ENCODE measurements at regions not wholly inside any gene's neighbourhood (a gene's known extent, or its start where the extent isn't known, plus 50 kb on each side); places are given as distances from the start of the nearest gene placed in this dataset.

DNA sequence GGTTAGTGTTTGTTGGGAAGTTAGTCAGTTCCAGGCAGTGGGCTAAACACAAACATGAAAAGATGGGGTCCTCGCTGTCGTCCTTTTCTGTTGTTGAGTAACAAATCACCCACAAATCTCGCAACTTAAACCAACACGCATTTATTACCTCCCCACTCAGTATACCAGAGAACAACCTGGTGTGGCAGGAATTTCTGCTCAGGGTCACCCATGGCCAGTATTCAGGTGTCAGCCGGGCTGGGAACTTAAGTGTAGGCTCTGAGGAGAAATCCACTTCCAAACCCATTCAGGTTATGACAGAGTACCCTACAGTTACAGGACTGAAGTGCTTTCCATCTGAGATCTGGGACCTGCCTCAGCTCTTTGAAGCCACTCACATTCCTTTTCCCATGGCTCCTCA is 73.6 kb upstream of the SP4 start:
- in situ Hi-C loops (cut with HindIII; ENCODE audit: low sequenced_read_pairs): no loop called here
- TF ChIP-seq, protein P1, sequence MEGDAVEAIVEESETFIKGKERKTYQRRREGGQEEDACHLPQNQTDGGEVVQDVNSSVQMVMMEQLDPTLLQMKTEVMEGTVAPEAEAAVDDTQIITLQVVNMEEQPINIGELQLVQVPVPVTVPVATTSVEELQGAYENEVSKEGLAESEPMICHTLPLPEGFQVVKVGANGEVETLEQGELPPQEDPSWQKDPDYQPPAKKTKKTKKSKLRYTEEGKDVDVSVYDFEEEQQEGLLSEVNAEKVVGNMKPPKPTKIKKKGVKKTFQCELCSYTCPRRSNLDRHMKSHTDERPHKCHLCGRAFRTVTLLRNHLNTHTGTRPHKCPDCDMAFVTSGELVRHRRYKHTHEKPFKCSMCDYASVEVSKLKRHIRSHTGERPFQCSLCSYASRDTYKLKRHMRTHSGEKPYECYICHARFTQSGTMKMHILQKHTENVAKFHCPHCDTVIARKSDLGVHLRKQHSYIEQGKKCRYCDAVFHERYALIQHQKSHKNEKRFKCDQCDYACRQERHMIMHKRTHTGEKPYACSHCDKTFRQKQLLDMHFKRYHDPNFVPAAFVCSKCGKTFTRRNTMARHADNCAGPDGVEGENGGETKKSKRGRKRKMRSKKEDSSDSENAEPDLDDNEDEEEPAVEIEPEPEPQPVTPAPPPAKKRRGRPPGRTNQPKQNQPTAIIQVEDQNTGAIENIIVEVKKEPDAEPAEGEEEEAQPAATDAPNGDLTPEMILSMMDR (IDR thresholded peaks at IDR 0.05; ENCODE audit: low read depth, low read length): no peak
- H3K4me3 ChIP-seq (ENCODE audit: low read depth, low read length): no peak overlapping the region
- no peak for DNase-seq (ENCODE audit: low read depth, low spot score)

- H3K4me3 ChIP-seq (ENCODE audit: low read depth, low read length): no peak overlapping the region
- TF ChIP-seq, protein P1 (IDR thresholded peaks at IDR 0.05; ENCODE audit: low read depth, low read length): no peak
- in situ Hi-C loops (cut with HindIII; ENCODE audit: low sequenced_read_pairs): no loop called here
- no peak for DNase-seq (ENCODE audit: low read depth, low spot score)
Measured at GRCh38 chr7:21355406-21355874, 72.4 kb upstream of the SP4 start.

DNA sequence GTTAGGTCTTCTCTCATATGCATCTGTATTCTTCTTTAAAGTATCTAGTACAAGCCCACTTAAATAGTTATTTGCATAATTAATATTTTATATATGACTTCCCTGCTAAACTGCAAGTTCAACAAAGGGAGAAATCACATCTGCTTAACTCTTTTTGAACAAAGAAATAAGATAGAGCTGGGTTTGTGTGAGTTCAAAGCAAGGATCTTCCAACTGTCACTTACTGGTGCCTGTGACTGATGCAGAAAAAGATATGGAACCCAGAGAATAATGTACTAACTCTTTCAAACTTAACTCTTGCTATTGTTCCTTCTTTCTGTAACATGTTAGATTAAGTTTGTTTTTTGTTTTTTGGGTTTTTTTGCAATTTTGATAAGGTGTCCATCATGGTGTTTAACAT is 71.3 kb upstream of the SP4 start:
- TF ChIP-seq, protein P1 (IDR thresholded peaks at IDR 0.05; ENCODE audit: low read depth, low read length): no peak
- in situ Hi-C loops (cut with HindIII; ENCODE audit: low sequenced_read_pairs): no loop called here

DNA sequence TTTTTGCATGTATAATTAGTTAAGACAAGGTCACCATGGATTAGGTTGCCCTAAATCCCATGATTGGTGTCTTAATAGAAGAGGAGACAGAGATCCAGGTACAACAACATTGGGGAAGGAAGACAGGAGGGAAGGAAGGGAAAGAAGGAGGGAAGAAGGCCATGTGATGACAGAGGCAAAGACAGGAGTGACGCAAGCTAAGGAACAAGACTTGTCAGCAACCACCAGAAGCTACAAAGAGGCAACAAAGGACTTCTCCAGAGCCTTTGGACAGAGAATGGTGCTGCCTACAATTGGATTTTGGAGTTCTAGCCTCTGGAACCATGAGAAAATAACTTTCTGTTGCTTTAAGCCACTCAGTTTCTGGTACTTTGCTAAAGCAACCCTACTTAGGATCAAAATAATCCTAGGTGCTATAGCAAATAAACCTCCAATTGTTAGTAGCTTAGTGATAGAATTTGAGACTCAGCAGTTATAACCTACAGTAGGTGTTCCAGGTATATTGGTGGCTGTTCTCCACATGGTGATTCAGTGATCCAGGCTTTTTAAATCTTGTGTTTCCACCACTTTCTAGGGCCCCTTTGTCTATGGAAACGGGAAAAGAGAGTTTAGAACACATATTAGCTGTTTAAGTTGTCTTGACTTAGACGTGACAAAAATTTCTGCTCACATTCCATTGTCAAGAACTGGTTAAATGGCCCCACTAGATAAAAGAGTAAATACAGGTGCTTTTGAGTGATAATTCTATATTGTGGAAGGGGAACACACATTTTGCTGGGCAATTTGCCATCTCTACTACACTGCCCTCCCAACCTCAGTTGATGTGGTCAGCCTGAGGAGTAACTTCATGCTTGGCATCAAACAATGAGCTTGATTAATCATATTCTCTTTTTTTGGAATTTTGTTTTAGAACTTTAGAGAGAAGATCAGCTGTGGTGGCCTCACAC is 70.5 kb upstream of the SP4 start:
- TF ChIP-seq, protein P1 (IDR thresholded peaks at IDR 0.05; ENCODE audit: low read depth, low read length): no peak
- no peak for DNase-seq (ENCODE audit: low read depth, low spot score)
- in situ Hi-C loops (cut with HindIII; ENCODE audit: low sequenced_read_pairs): no loop called here

More for the DNA sequence above, 71.3 kb upstream of the SP4 start:
- no peak overlapping the region for H3K4me3 ChIP-seq (ENCODE audit: low read depth, low read length)
- no peak for DNase-seq (ENCODE audit: low read depth, low spot score)

DNA sequence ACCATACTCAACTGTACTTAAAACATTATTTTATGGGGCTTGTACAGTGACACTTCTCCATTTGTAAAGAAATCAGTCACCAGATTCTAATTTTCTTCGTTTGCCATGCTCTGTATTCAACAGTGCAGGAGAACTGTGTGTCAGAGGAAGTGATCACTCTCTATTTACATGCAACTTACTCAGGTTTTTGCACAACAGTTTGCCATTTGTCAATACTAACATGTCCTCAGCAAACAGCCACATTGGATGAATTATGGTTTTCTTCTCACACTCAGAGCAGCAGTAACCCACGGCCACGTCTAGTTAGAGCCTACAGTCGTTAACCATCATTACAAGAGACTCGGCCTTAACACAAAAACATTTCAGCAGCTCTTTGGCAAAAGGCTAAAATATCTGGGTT is 69.2 kb upstream of the SP4 start:
- no peak overlapping the region for H3K4me3 ChIP-seq (ENCODE audit: low read depth, low read length)
- TF ChIP-seq, protein P1 (IDR thresholded peaks at IDR 0.05; ENCODE audit: low read depth, low read length): no peak
- no peak for DNase-seq (ENCODE audit: low read depth, low spot score)
- in situ Hi-C loops (cut with HindIII; ENCODE audit: low sequenced_read_pairs): no loop called here

More for the DNA sequence above, 70.5 kb upstream of the SP4 start:
- no peak overlapping the region for H3K4me3 ChIP-seq (ENCODE audit: low read depth, low read length)

DNA sequence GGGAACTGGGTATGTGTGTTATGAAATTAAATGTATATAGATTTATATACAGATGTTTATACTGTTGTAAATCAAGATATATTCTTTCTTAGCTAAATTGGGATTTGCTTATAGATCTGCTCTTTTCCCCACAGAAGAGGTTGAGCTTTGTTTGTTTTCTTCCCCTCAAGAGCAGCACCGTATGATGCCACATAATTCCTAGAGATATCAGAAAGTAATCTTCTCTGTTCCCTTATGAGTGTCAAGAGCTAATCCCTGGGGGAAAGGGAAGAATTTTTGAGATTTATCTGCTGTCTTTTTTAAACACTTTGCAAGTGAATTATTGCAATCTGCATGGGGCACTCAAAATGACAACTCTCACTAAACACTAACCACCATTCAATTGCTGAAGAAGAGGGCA is 68.7 kb upstream of the SP4 start:
- TF ChIP-seq, protein P1 (IDR thresholded peaks at IDR 0.05; ENCODE audit: low read depth, low read length): no peak
- no peak for DNase-seq (ENCODE audit: low read depth, low spot score)
- no peak overlapping the region for H3K4me3 ChIP-seq (ENCODE audit: low read depth, low read length)
- in situ Hi-C loops (cut with HindIII; ENCODE audit: low sequenced_read_pairs): no loop called here

All from astrocyte of the spinal cord (primary cell).